ENCODE measurements at regions not wholly inside any gene's neighbourhood (a gene's known extent, or its start where the extent isn't known, plus 50 kb on each side); places are given as distances from the start of the nearest gene placed in this dataset.

DNA sequence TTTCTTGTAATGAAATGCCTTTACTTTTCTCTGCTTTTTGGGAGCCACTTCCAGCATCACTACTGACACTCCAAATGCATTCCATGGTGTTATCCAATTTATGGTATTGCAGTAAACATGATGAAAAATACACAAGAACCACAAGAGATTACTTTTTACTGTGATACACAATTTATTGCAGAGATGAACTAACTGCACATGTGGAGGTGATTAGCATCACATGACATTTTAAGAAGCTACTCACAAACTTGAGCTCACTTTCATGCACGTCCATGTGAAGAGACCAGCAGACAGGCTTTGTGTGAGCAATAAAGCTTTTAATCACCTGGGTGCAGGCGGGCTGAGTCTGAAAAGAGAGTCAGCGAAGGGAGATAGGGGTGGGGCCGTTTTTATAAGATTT is 780.5 kb upstream of the GOT2 start:
- TF ChIP-seq, protein P1, sequence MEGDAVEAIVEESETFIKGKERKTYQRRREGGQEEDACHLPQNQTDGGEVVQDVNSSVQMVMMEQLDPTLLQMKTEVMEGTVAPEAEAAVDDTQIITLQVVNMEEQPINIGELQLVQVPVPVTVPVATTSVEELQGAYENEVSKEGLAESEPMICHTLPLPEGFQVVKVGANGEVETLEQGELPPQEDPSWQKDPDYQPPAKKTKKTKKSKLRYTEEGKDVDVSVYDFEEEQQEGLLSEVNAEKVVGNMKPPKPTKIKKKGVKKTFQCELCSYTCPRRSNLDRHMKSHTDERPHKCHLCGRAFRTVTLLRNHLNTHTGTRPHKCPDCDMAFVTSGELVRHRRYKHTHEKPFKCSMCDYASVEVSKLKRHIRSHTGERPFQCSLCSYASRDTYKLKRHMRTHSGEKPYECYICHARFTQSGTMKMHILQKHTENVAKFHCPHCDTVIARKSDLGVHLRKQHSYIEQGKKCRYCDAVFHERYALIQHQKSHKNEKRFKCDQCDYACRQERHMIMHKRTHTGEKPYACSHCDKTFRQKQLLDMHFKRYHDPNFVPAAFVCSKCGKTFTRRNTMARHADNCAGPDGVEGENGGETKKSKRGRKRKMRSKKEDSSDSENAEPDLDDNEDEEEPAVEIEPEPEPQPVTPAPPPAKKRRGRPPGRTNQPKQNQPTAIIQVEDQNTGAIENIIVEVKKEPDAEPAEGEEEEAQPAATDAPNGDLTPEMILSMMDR (conservative IDR thresholded peaks at IDR 0.05 in 1 of 2, IDR thresholded peaks at IDR 0.05 in 1 of 2; ENCODE audit: extremely low read depth in 1 of 2, insufficient read depth in 1 of 2, low read depth in 1 of 2, low read length in 2 of 2) = no peak
- no peak for TF ChIP-seq EZH2 (IDR thresholded peaks at IDR 0.05; ENCODE audit: borderline replicate concordance, low read length)
